Loucy (cell line): ENCODE measurements at regions not wholly inside any gene's neighbourhood (a gene's known extent, or its start where the extent isn't known, plus 50 kb on each side); places are given as distances from the start of the nearest gene placed in this dataset.

Source experiments
- H2AFZ ChIP-seq: fragments of 200-600 bp; sonication (generic); 2 replicates; pipeline ENCODE4 v1.6.0; 2016; ENCODE audit warnings: antibody characterized with exemption, mild to moderate bottlenecking, low read length, moderate library complexity
- H3F3A ChIP-seq: fragments of 200-600 bp; 2 replicates; pipeline ENCODE4 v1.6.0; 2016; ENCODE audit warnings: antibody characterized with exemption, low read depth, mild to moderate bottlenecking
- H3K27me3 ChIP-seq: fragments of 200-600 bp; sonication (generic); 2 replicates; pipeline ENCODE4 v1.6.1; 2014; ENCODE audit warnings: low read length, mild to moderate bottlenecking; ENCODE audit not compliant: insufficient read depth, poor library complexity, severe bottlenecking
- H3K36me3 ChIP-seq: fragments of 200-600 bp; sonication (generic); 2 replicates; pipeline ENCODE4 v1.6.1; 2016; ENCODE audit warnings: low read length; ENCODE audit not compliant: insufficient read depth
- H3K4me1 ChIP-seq: fragments of 200-600 bp; sonication (generic); 2 replicates; pipeline ENCODE4 v1.5.1; 2014; ENCODE audit warnings: low read length, mild to moderate bottlenecking; ENCODE audit not compliant: insufficient read depth, poor library complexity, severe bottlenecking
- H3K4me2 ChIP-seq: fragments of 200-600 bp; sonication (generic); 2 replicates; pipeline ENCODE4 v1.6.0; 2014; ENCODE audit warnings: antibody characterized with exemption, low read length, low read depth, mild to moderate bottlenecking; ENCODE audit not compliant: poor library complexity, severe bottlenecking
- H3K4me3 ChIP-seq: fragments of 200-600 bp; sonication (generic); 2 replicates; pipeline ENCODE4 v1.5.1; 2014; ENCODE audit warnings: low read length, mild to moderate bottlenecking, mixed read lengths; ENCODE audit not compliant: poor library complexity, severe bottlenecking
- H3K79me2 ChIP-seq: fragments of 200-600 bp; sonication (generic); 2 replicates; pipeline ENCODE4 v1.6.1; 2014; ENCODE audit warnings: low read length; ENCODE audit not compliant: insufficient read depth
- H3K9ac ChIP-seq: fragments of 200-600 bp; sonication (generic); 2 replicates; pipeline ENCODE4 v1.6.0; 2014; ENCODE audit warnings: mild to moderate bottlenecking, low read depth, low read length, moderate library complexity; ENCODE audit not compliant: poor library complexity, severe bottlenecking
- H3K9me2 ChIP-seq: fragments of 200-600 bp; sonication (generic); replicated peaks from 2 replicates; pipeline ENCODE4 v1.6.1; 2016; ENCODE audit warnings: low read depth, low read length, mixed read lengths
- H3K9me3 ChIP-seq: fragments of 200-600 bp; sonication (generic); 2 replicates; pipeline ENCODE4 v1.6.1; 2014; ENCODE audit warnings: mild to moderate bottlenecking, antibody characterized with exemption, low read length, low read depth; ENCODE audit not compliant: insufficient read depth
- H4K20me1 ChIP-seq: fragments of 200-600 bp; sonication (generic); 2 replicates; pipeline ENCODE4 v1.6.0; 2014; ENCODE audit warnings: antibody characterized with exemption, low read length, mild to moderate bottlenecking; ENCODE audit not compliant: insufficient read depth, poor library complexity, severe bottlenecking
- CTCF ChIP-seq: fragments of 200-600 bp; sonication (generic); conservative IDR thresholded peaks from 2 replicates; pipeline ENCODE4 v1.5.1; 2014; ENCODE audit warnings: mild to moderate bottlenecking, antibody characterized with exemption, low read length
- EZH2phosphoT487 ChIP-seq: fragments of 200-600 bp; IDR thresholded peaks from 2 replicates; pipeline ENCODE4 v1.6.1; 2018; ENCODE audit warnings: antibody characterized with exemption, mild to moderate bottlenecking, moderate library complexity, borderline replicate concordance

GRCh38 chr13:81207636-81208035 is 866.7 kb upstream of the SPRY2 start:
- Histone ChIP-seq H2AFZ (no peak overlapping the region), H3K4me1 (no peaks in the 10 kb centered on the region), H3K4me3 (no peak overlapping the region), H3F3A (no peaks in the 10 kb centered on the region), H3K36me3 (no peaks in the 10 kb centered on the region), H3K9ac (no peak overlapping the region), H3K27me3 (no peaks in the 10 kb centered on the region), H3K9me2 (no peaks in the 10 kb centered on the region), H3K79me2 (no peaks in the 10 kb centered on the region), H3K4me2 (no peak overlapping the region), H4K20me1 (no peaks in the 10 kb centered on the region), H3K9me3 (no peaks in the 10 kb centered on the region)
- no peak for TF ChIP-seq CTCF
- TF ChIP-seq EZH2phosphoT487, result no peak

GRCh38 chr13:81207231-81207630 is 866.3 kb upstream of the SPRY2 start:
- H2AFZ ChIP-seq, result no peak overlapping the region
- no peaks in the 10 kb centered on the region for H3K9me3 ChIP-seq
- no peaks in the 10 kb centered on the region for H3K79me2 ChIP-seq
- H3K9me2 ChIP-seq, result no peaks in the 10 kb centered on the region
- H3K9ac ChIP-seq, result no peak overlapping the region
- H3K4me1 ChIP-seq, result no peaks in the 10 kb centered on the region
- no peak overlapping the region for H3K4me2 ChIP-seq
- H4K20me1 ChIP-seq, result no peaks in the 10 kb centered on the region
- H3K36me3 ChIP-seq, result no peaks in the 10 kb centered on the region
- H3K27me3 ChIP-seq, result no peaks in the 10 kb centered on the region
- no peak overlapping the region for H3K4me3 ChIP-seq
- TF ChIP-seq EZH2phosphoT487 (no peak), CTCF (no peak)
- H3F3A ChIP-seq, result no peaks in the 10 kb centered on the region

- Histone ChIP-seq H3F3A (no peaks in the 10 kb centered on the region), H3K4me2 (no peak overlapping the region), H3K4me3 (no peak overlapping the region), H3K27me3 (no peaks in the 10 kb centered on the region), H3K36me3 (no peaks in the 10 kb centered on the region), H3K79me2 (no peaks in the 10 kb centered on the region), H3K9me2 (no peaks in the 10 kb centered on the region), H3K9me3 (no peaks in the 10 kb centered on the region), H2AFZ (no peak overlapping the region), H3K9ac (no peak overlapping the region), H3K4me1 (no peaks in the 10 kb centered on the region), H4K20me1 (no peaks in the 10 kb centered on the region)
- no peak for TF ChIP-seq EZH2phosphoT487
- no peak for TF ChIP-seq CTCF
Observed at GRCh38 chr13:81203783-81204182, 862.9 kb upstream of the SPRY2 start.
